ENCODE measurements at regions not wholly inside any gene's neighbourhood (a gene's known extent, or its start where the extent isn't known, plus 50 kb on each side); places are given as distances from the start of the nearest gene placed in this dataset.

DNA sequence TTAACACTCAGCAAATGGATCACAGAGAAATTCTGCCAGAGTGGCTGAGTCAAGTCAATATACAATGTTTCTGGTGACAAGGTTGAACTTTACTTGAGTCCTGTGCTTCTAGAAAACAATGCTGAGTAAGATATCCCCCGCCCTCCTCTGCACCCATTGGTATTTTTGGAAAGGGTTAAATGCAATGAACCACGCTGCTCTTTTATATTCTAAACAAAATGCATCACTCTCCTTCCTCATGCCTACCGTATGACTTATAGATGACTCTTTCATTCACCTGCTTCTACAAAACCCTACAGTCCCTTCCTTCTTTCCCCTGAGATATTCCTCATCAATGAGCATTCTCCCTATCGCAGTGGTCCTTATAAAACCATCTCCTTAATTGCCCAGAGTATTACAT, 168.8 kb downstream of the TXNL1 start:
- Histone ChIP-seq H3K79me2 (ENCODE audit: insufficient read depth, low read length) (no peaks in the 10 kb centered on the region), H3K27me3 (ENCODE audit: insufficient read depth, low read length, poor library complexity) (no peaks in the 10 kb centered on the region), H3K9me3 (ENCODE audit: insufficient read depth, low read length, severe bottlenecking) (no peaks in the 10 kb centered on the region), H4K20me1 (ENCODE audit: insufficient read depth, low read length) (no peaks in the 10 kb centered on the region), H3K4me1 (ENCODE audit: insufficient read depth, low read length) (no peaks in the 10 kb centered on the region), H3K4me2 (ENCODE audit: insufficient read depth, low read length) (no peak overlapping the region), H3K9ac (ENCODE audit: low read depth, low read length) (no peak overlapping the region), H3K27ac (ENCODE audit: low read length) (no peak overlapping the region), H3K36me3 (ENCODE audit: insufficient read depth, low read length) (no peaks in the 10 kb centered on the region), H3K4me3 (ENCODE audit: low read depth in 1 of 2, low read length in 2 of 2) (no peak overlapping the region), H2AFZ (ENCODE audit: low read depth, low read length) (no peak overlapping the region)
- TF ChIP-seq CTCF (IDR thresholded peaks at IDR 0.05; ENCODE audit: borderline replicate concordance, extremely low read depth, low read length, poor library complexity, severe bottlenecking) (no peak), EZH2 (IDR thresholded peaks at IDR 0.05; ENCODE audit: borderline replicate concordance, low read depth, low read length, severe bottlenecking) (no peak)
- no peak for ATAC-seq (ENCODE audit: insufficient read depth, low read depth)
- DNase-seq, result no peak

GRCh38 chr18:56468396-56468795, 170.0 kb downstream of the TXNL1 start:
- ATAC-seq (ENCODE audit: insufficient read depth, low read depth) (no peak), DNase-seq (no peak)
- Histone ChIP-seq H3K79me2 (ENCODE audit: insufficient read depth, low read length) (no peaks in the 10 kb centered on the region), H3K4me3 (ENCODE audit: low read depth in 1 of 2, low read length in 2 of 2) (no peak overlapping the region), H3K9ac (ENCODE audit: low read depth, low read length) (no peak overlapping the region), H4K20me1 (ENCODE audit: insufficient read depth, low read length) (no peaks in the 10 kb centered on the region), H3K9me3 (ENCODE audit: insufficient read depth, low read length, severe bottlenecking) (no peaks in the 10 kb centered on the region), H3K27ac (ENCODE audit: low read length) (no peak overlapping the region), H2AFZ (ENCODE audit: low read depth, low read length) (no peak overlapping the region), H3K4me2 (ENCODE audit: insufficient read depth, low read length) (no peak overlapping the region), H3K36me3 (ENCODE audit: insufficient read depth, low read length) (no peaks in the 10 kb centered on the region), H3K4me1 (ENCODE audit: insufficient read depth, low read length) (no peaks in the 10 kb centered on the region), H3K27me3 (ENCODE audit: insufficient read depth, low read length, poor library complexity) (no peaks in the 10 kb centered on the region)
- TF ChIP-seq CTCF (IDR thresholded peaks at IDR 0.05; ENCODE audit: borderline replicate concordance, extremely low read depth, low read length, poor library complexity, severe bottlenecking), result no peak
- no peak for TF ChIP-seq EZH2 (IDR thresholded peaks at IDR 0.05; ENCODE audit: borderline replicate concordance, low read depth, low read length, severe bottlenecking)

- no peaks in the 10 kb centered on the region for H3K9me3 ChIP-seq (ENCODE audit: insufficient read depth, low read length, severe bottlenecking)
These were observed 176.1 kb downstream of the TXNL1 start for GRCh38 chr18:56462276-56462675.

More at GRCh38 chr18:56462276-56462675, 176.1 kb downstream of the TXNL1 start:
- ATAC-seq (ENCODE audit: insufficient read depth, low read depth) (no peak), DNase-seq (no peak)
- no peak overlapping the region for H3K9ac ChIP-seq (ENCODE audit: low read depth, low read length)
- no peaks in the 10 kb centered on the region for H3K27me3 ChIP-seq (ENCODE audit: insufficient read depth, low read length, poor library complexity)
- H3K4me3 ChIP-seq (ENCODE audit: low read depth in 1 of 2, low read length in 2 of 2), result no peak overlapping the region
- no peaks in the 10 kb centered on the region for H3K4me1 ChIP-seq (ENCODE audit: insufficient read depth, low read length)
- no peaks in the 10 kb centered on the region for H4K20me1 ChIP-seq (ENCODE audit: insufficient read depth, low read length)
- H2AFZ ChIP-seq (ENCODE audit: low read depth, low read length), result no peak overlapping the region
- no peak for TF ChIP-seq EZH2 (IDR thresholded peaks at IDR 0.05; ENCODE audit: borderline replicate concordance, low read depth, low read length, severe bottlenecking)
- no peak for TF ChIP-seq CTCF (IDR thresholded peaks at IDR 0.05; ENCODE audit: borderline replicate concordance, extremely low read depth, low read length, poor library complexity, severe bottlenecking)
- no peak overlapping the region for H3K27ac ChIP-seq (ENCODE audit: low read length)
- H3K79me2 ChIP-seq (ENCODE audit: insufficient read depth, low read length), result no peaks in the 10 kb centered on the region
- H3K4me2 ChIP-seq (ENCODE audit: insufficient read depth, low read length), result no peak overlapping the region
- no peaks in the 10 kb centered on the region for H3K36me3 ChIP-seq (ENCODE audit: insufficient read depth, low read length)
